ENCODE measurements at regions not wholly inside any gene's neighbourhood (a gene's known extent, or its start where the extent isn't known, plus 50 kb on each side); places are given as distances from the start of the nearest gene placed in this dataset.

DNA sequence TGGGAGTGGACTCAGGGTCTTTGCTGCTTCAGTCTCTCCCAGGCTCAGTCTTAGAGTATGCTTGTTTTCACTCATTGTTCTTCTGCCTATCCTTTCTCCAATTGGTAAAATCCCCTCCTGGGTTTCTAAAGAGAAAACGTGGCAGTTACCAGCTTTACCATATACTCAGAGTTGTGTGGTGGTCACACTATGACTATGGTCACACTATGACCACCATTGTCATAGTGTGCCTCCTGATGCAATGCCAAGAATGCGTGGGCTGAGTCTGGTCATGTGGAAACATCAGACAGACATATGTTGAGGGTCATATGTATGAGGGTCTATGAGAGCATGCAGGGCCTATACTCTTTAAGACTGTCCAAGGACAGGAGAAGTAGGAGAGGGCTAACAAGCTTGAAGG, 326.5 kb upstream of the PRR16 start:
- TF ChIP-seq, protein P1, sequence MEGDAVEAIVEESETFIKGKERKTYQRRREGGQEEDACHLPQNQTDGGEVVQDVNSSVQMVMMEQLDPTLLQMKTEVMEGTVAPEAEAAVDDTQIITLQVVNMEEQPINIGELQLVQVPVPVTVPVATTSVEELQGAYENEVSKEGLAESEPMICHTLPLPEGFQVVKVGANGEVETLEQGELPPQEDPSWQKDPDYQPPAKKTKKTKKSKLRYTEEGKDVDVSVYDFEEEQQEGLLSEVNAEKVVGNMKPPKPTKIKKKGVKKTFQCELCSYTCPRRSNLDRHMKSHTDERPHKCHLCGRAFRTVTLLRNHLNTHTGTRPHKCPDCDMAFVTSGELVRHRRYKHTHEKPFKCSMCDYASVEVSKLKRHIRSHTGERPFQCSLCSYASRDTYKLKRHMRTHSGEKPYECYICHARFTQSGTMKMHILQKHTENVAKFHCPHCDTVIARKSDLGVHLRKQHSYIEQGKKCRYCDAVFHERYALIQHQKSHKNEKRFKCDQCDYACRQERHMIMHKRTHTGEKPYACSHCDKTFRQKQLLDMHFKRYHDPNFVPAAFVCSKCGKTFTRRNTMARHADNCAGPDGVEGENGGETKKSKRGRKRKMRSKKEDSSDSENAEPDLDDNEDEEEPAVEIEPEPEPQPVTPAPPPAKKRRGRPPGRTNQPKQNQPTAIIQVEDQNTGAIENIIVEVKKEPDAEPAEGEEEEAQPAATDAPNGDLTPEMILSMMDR (IDR thresholded peaks at IDR 0.05) = no peak
- no peak for TF ChIP-seq ZFX (IDR thresholded peaks at IDR 0.05; ENCODE audit: borderline replicate concordance)

Measured in 22Rv1 (cell line).